Astrocyte of the hippocampus (primary cell): ENCODE measurements at regions not wholly inside any gene's neighbourhood (a gene's known extent, or its start where the extent isn't known, plus 50 kb on each side); places are given as distances from the start of the nearest gene placed in this dataset.

ENCODE experiments used
- DNase-seq: peaks from one replicate; pipeline ENCODE4 v3.0.0; 2011; ENCODE audit warnings: low read depth, low spot score

DNA sequence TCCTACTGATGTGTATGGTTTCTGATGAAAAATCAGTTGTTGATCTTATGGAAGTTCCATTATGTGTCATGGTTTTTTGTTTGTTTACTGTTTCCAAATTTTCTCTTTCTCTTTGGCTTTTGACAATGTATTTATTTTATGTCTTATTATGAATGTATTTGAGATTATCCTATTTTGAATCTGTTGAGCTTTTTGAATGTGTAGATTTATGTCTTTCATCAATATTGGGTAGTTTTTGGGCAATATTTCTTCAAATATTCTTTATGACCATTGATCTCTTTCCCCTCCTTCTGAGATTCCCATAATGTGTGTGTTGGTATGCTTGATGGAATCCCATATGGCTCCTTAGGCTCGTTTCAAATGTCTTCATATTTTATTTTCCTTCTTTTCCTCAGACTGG is 80.5 kb upstream of the FAM47C start:
- no peak for DNase-seq

DNA sequence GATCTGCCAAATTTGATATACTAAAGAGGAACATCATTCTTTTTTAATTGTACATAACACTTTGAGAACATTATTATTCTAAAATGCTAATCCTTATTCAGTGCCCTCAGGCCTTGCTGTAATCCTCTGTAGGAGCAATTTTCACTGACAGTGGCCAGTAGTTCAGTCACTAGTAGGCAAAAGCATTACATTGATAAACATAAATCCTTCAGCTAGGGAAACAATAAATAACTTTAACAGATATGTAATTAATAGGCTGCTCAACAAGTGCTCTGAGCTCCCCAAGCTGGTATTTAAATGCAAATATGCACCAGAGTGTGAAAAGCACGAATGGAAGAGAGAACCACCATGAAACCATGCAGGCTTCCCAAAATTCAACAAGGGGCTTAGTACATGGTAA is 77.7 kb upstream of the FAM47C start:
- DNase-seq, result no peak

GRCh38 chrX:36947214-36947613 is 61.0 kb upstream of the FAM47C start:
- DNase-seq, result no peak

GRCh38 chrX:36950495-36951253 is 57.5 kb upstream of the FAM47C start:
- DNase-seq, result no peak

GRCh38 chrX:36957425-36958328 is 50.5 kb upstream of the FAM47C start:
- DNase-seq, result peak; percentile 24
